ENCODE measurements at regions not wholly inside any gene's neighbourhood (a gene's known extent, or its start where the extent isn't known, plus 50 kb on each side); places are given as distances from the start of the nearest gene placed in this dataset.

- H3K27me3 ChIP-seq: no peaks in the 10 kb centered on the region
- no peaks in the 10 kb centered on the region for H3K9me3 ChIP-seq
- no peak for DNase-seq (ENCODE audit: low spot score in 2 of 2)
- TF ChIP-seq POLR2A (IDR thresholded peaks at IDR 0.05) (no peak), POLR2AphosphoS5 (IDR thresholded peaks at IDR 0.05) (no peak), CTCF (IDR thresholded peaks at IDR 0.05) (no peak)
- no peaks in the 10 kb centered on the region for H3K4me1 ChIP-seq
- no peak overlapping the region for H3K4me3 ChIP-seq
- intact Hi-C loops (cut with DNase I; ENCODE audit: low total_unique reads): no loop called here
- no peak overlapping the region for H3K27ac ChIP-seq
- H3K36me3 ChIP-seq: no peaks in the 10 kb centered on the region
These were observed 389.2 kb downstream of the JRKL start for GRCh38 chr11:96779030-96779429.

GRCh38 chr11:96781082-96781481, 391.3 kb downstream of the JRKL start:
- Histone ChIP-seq H3K4me1 (no peaks in the 10 kb centered on the region), H3K36me3 (no peaks in the 10 kb centered on the region), H3K27ac (no peak overlapping the region), H3K27me3 (no peaks in the 10 kb centered on the region), H3K9me3 (no peaks in the 10 kb centered on the region), H3K4me3 (no peak overlapping the region)
- TF ChIP-seq CTCF (IDR thresholded peaks at IDR 0.05) (no peak), POLR2A (IDR thresholded peaks at IDR 0.05) (no peak), POLR2AphosphoS5 (IDR thresholded peaks at IDR 0.05) (no peak)
- intact Hi-C loops (cut with DNase I; ENCODE audit: low total_unique reads): no loop called here
- no peak for DNase-seq (ENCODE audit: low spot score in 2 of 2)

- Histone ChIP-seq H3K4me1 (no peaks in the 10 kb centered on the region), H3K27me3 (no peaks in the 10 kb centered on the region), H3K9me3 (no peaks in the 10 kb centered on the region), H3K36me3 (no peaks in the 10 kb centered on the region), H3K27ac (no peak overlapping the region), H3K4me3 (no peak overlapping the region)
- TF ChIP-seq POLR2AphosphoS5 (IDR thresholded peaks at IDR 0.05): no peak
- no peak for TF ChIP-seq POLR2A (IDR thresholded peaks at IDR 0.05)
- TF ChIP-seq CTCF (IDR thresholded peaks at IDR 0.05): no peak
- intact Hi-C loops (cut with DNase I; ENCODE audit: low total_unique reads): no loop called here
- no peak for DNase-seq (ENCODE audit: low spot score in 2 of 2)
These were observed 392.8 kb downstream of the JRKL start for GRCh38 chr11:96782632-96783031.

- DNase-seq (ENCODE audit: low spot score in 2 of 2): no peak
- H3K4me1 ChIP-seq: no peaks in the 10 kb centered on the region
- H3K27me3 ChIP-seq: no peaks in the 10 kb centered on the region
- no peak overlapping the region for H3K4me3 ChIP-seq
- TF ChIP-seq POLR2A (IDR thresholded peaks at IDR 0.05) (no peak), CTCF (IDR thresholded peaks at IDR 0.05) (no peak), POLR2AphosphoS5 (IDR thresholded peaks at IDR 0.05) (no peak)
- intact Hi-C loops (cut with DNase I; ENCODE audit: low total_unique reads): no loop called here
- no peak overlapping the region for H3K27ac ChIP-seq
- H3K9me3 ChIP-seq: peaks cover 0 to under 1% of the 10 kb centered on the region in 2 donors
- no peaks in the 10 kb centered on the region for H3K36me3 ChIP-seq
These were observed 393.5 kb downstream of the JRKL start for GRCh38 chr11:96783311-96783710.

- TF ChIP-seq POLR2A (IDR thresholded peaks at IDR 0.05) (no peak), POLR2AphosphoS5 (IDR thresholded peaks at IDR 0.05) (no peak), CTCF (IDR thresholded peaks at IDR 0.05) (no peak)
- no peak for DNase-seq (ENCODE audit: low spot score in 2 of 2)
- H3K4me1 ChIP-seq: no peaks in the 10 kb centered on the region
These were observed 395.3 kb downstream of the JRKL start for GRCh38 chr11:96785073-96785472.

More at GRCh38 chr11:96785073-96785472, 395.3 kb downstream of the JRKL start:
- Histone ChIP-seq H3K4me3 (no peak overlapping the region), H3K27me3 (no peaks in the 10 kb centered on the region), H3K36me3 (no peaks in the 10 kb centered on the region), H3K27ac (no peak overlapping the region), H3K9me3 (peaks cover 0 to 8% of the 10 kb centered on the region in 2 donors)
- intact Hi-C loops (cut with DNase I; ENCODE audit: low total_unique reads): no loop called here

Measured in breast epithelium (tissue), 4 donors.